Trophoblast cell (in vitro differentiated cells and primary cell): ENCODE measurements at regions not wholly inside any gene's neighbourhood (a gene's known extent, or its start where the extent isn't known, plus 50 kb on each side); places are given as distances from the start of the nearest gene placed in this dataset.
"Not testable (repeated sequence)": the region's sequence is repeated elsewhere in the genome, so short reads cannot be mapped to it uniquely, and the experiment has no call there.

Experiments used
- DNase-seq, 2 donors: peaks; one replicate each; pipeline ENCODE4 v3.0.0-alpha.2; 2016
- H2AFZ ChIP-seq: 2 replicates; pipeline ENCODE4 v1.6.1; 2013; ENCODE audit warnings: low read length, moderate library complexity, mild to moderate bottlenecking; ENCODE audit not compliant: insufficient read depth, poor library complexity
- H2AK5ac ChIP-seq: 2 replicates; pipeline ENCODE4 v1.6.1; 2013; ENCODE audit warnings: mild to moderate bottlenecking, low read length
- H2BK120ac ChIP-seq: 2 replicates; pipeline ENCODE4 v1.6.1; 2013; ENCODE audit warnings: low read length, mild to moderate bottlenecking, moderate library complexity; ENCODE audit not compliant: insufficient read depth, poor library complexity
- H2BK12ac ChIP-seq: 2 replicates; pipeline ENCODE4 v1.6.1; 2013; ENCODE audit warnings: mild to moderate bottlenecking, low read length, moderate library complexity
- H2BK5ac ChIP-seq: 2 replicates; pipeline ENCODE4 v1.6.1; 2013; ENCODE audit warnings: low read length, low read depth, moderate library complexity, mild to moderate bottlenecking; ENCODE audit not compliant: poor library complexity
- H3K14ac ChIP-seq: 2 replicates; pipeline ENCODE4 v1.6.1; 2013; ENCODE audit warnings: mild to moderate bottlenecking, low read length
- H3K18ac ChIP-seq: 2 replicates; pipeline ENCODE4 v1.6.1; 2013; ENCODE audit warnings: mild to moderate bottlenecking, low read length
- H3K23ac ChIP-seq: 2 replicates; pipeline ENCODE4 v1.6.1; 2013; ENCODE audit warnings: low read length
- H3K27ac ChIP-seq: 2 replicates; pipeline ENCODE4 v1.5.1; 2013; ENCODE audit warnings: low read depth, mild to moderate bottlenecking, inconsistent platforms, low read length, moderate library complexity
- H3K27me3 ChIP-seq: 2 replicates; pipeline ENCODE4 v1.6.1; 2013; ENCODE audit warnings: inconsistent platforms, mild to moderate bottlenecking, low read length, moderate library complexity; ENCODE audit not compliant: insufficient read depth
- H3K36me3 ChIP-seq, 2 experiments: 1 replicate in 1 of 2; 2 replicates in 1 of 2; pipeline ENCODE4 v1.6.1; 2013; ENCODE audit warnings: low read length in 2 of 2, mild to moderate bottlenecking in 2 of 2, moderate library complexity in 1 of 2; ENCODE audit not compliant: insufficient read depth in 2 of 2, control insufficient read depth in 1 of 2
- H3K4ac ChIP-seq: 2 replicates; pipeline ENCODE4 v1.6.1; 2013; ENCODE audit warnings: low read depth, mild to moderate bottlenecking, low read length, moderate library complexity
- H3K4me1 ChIP-seq, 2 experiments: 1 replicate in 1 of 2; 2 replicates in 1 of 2; pipeline ENCODE4 v1.6.1; 2013; ENCODE audit warnings: low read length in 2 of 2, mild to moderate bottlenecking in 2 of 2, moderate library complexity in 1 of 2; ENCODE audit not compliant: insufficient read depth in 2 of 2, control insufficient read depth in 1 of 2
- H3K4me2 ChIP-seq: 2 replicates; pipeline ENCODE4 v1.6.1; 2013; ENCODE audit warnings: inconsistent platforms, mild to moderate bottlenecking, low read length, moderate library complexity
- H3K4me3 ChIP-seq: 2 replicates; pipeline ENCODE4 v1.5.1; 2013; ENCODE audit warnings: mild to moderate bottlenecking, low read depth, low read length, inconsistent platforms
- H3K79me1 ChIP-seq: one replicate; pipeline ENCODE4 v1.6.1; 2013; ENCODE audit warnings: low read length
- H3K79me2 ChIP-seq: 2 replicates; pipeline ENCODE4 v1.6.1; 2013; ENCODE audit warnings: low read length, mild to moderate bottlenecking; ENCODE audit not compliant: control insufficient read depth, insufficient read depth, poor library complexity
- H3K9ac ChIP-seq: 2 replicates; pipeline ENCODE4 v1.6.1; 2013; ENCODE audit warnings: mild to moderate bottlenecking, low read length
- H3K9me3 ChIP-seq: 2 replicates; pipeline ENCODE4 v1.6.1; 2013; ENCODE audit warnings: low read depth, mild to moderate bottlenecking, control low read depth, inconsistent platforms, low read length; ENCODE audit not compliant: insufficient read depth
- H4K12ac ChIP-seq: 2 replicates; pipeline ENCODE4 v1.6.1; 2013; ENCODE audit warnings: low read depth, mild to moderate bottlenecking, low read length, moderate library complexity
- H4K8ac ChIP-seq: 2 replicates; pipeline ENCODE4 v1.6.1; 2013; ENCODE audit warnings: low read depth, mild to moderate bottlenecking, low read length, moderate library complexity
- H4K91ac ChIP-seq: one replicate; pipeline ENCODE4 v1.6.1; 2013; ENCODE audit warnings: low read depth, mild to moderate bottlenecking, low read length, moderate library complexity
- WGBS: extraction: QIAGEN DNeasy Blood & Tissue Kit; methylation state at CpG from one replicate; pipeline ENCODE4 v1.1.7; 2013; ENCODE audit warnings: missing lambda C conversion rate; ENCODE audit not compliant: insufficient read length, insufficient coverage; ENCODE audit errors: extremely low coverage; 5-methylcytosine and 5-hydroxymethylcytosine counted together

GRCh38 chr7:157476654-157477549 is 140.1 kb downstream of the DNAJB6 start:
- no peak overlapping the region for H2AFZ ChIP-seq
- H3K27me3 ChIP-seq, result no peaks in the 10 kb centered on the region
- no CpG with 5 or more reads among the region's 17 CpGs for WGBS
- H3K18ac ChIP-seq, result no peak overlapping the region
- DNase-seq, result no peak
- no peak overlapping the region for H2BK5ac ChIP-seq
- H3K9me3 ChIP-seq, result peaks cover 20% of the 10 kb centered on the region
- H2BK120ac ChIP-seq, result no peak overlapping the region
- no peak overlapping the region for H4K91ac ChIP-seq
- H3K36me3 ChIP-seq, result no peaks in the 10 kb centered on the region
- no peak overlapping the region for H4K12ac ChIP-seq
- H3K4me2 ChIP-seq, result no peak overlapping the region
- no peak overlapping the region for H3K9ac ChIP-seq
- H2AK5ac ChIP-seq, result no peak overlapping the region
- no peak overlapping the region for H3K23ac ChIP-seq
- H3K4me1 ChIP-seq, result no peaks in the 10 kb centered on the region
- no peak overlapping the region for H4K8ac ChIP-seq
- no peaks in the 10 kb centered on the region for H3K79me2 ChIP-seq
- H3K27ac ChIP-seq, result no peak overlapping the region
- H3K14ac ChIP-seq, result no peak overlapping the region
- H3K4ac ChIP-seq, result no peak overlapping the region
- no peak overlapping the region for H3K4me3 ChIP-seq
- H3K79me1 ChIP-seq, result no peaks in the 10 kb centered on the region
- H2BK12ac ChIP-seq, result no peak overlapping the region

- Histone ChIP-seq H2BK5ac (no peak overlapping the region), H3K79me1 (no peaks in the 10 kb centered on the region), H3K4me2 (no peak overlapping the region), H3K79me2 (no peaks in the 10 kb centered on the region), H3K18ac (no peak overlapping the region), H3K4me3 (no peak overlapping the region), H4K12ac (no peak overlapping the region), H3K27ac (no peak overlapping the region), H3K27me3 (no peaks in the 10 kb centered on the region), H3K14ac (no peak overlapping the region), H3K4ac (no peak overlapping the region), H3K36me3 (no peaks in the 10 kb centered on the region), H4K91ac (no peak overlapping the region), H3K23ac (no peak overlapping the region), H4K8ac (no peak overlapping the region), H3K9me3 (peaks cover 24% of the 10 kb centered on the region), H2BK12ac (no peak overlapping the region), H2AK5ac (no peak overlapping the region), H3K4me1 (no peaks in the 10 kb centered on the region), H2AFZ (no peak overlapping the region), H2BK120ac (no peak overlapping the region), H3K9ac (no peak overlapping the region)
- DNase-seq, result no peak
- WGBS, result no CpG with 5 or more reads among the region's 20 CpGs
These were observed 140.9 kb downstream of the DNAJB6 start for GRCh38 chr7:157477550-157478212.

GRCh38 chr7:157478611-157479010 is 141.8 kb downstream of the DNAJB6 start:
- H2AFZ ChIP-seq, H4K8ac ChIP-seq, H3K14ac ChIP-seq, H3K79me2 ChIP-seq, H3K79me1 ChIP-seq, H3K4me3 ChIP-seq, H3K4ac ChIP-seq, H2BK5ac ChIP-seq, H3K27me3 ChIP-seq, H2BK120ac ChIP-seq, H2AK5ac ChIP-seq, H3K9ac ChIP-seq, H3K23ac ChIP-seq, H4K91ac ChIP-seq, DNase-seq, H3K4me2 ChIP-seq, H3K27ac ChIP-seq, H3K4me1 ChIP-seq, H3K36me3 ChIP-seq, H4K12ac ChIP-seq, H3K18ac ChIP-seq, H2BK12ac ChIP-seq: not testable (repeated sequence)
- no CpG with 5 or more reads among the region's 13 CpGs for WGBS
- peaks cover 23% of the 10 kb centered on the region for H3K9me3 ChIP-seq

GRCh38 chr7:157479326-157479725 is 142.5 kb downstream of the DNAJB6 start:
- no peaks in the 10 kb centered on the region for H3K79me1 ChIP-seq
- H3K4me1 ChIP-seq, result no peaks in the 10 kb centered on the region
- H2BK12ac ChIP-seq, result no peak overlapping the region
- no peak overlapping the region for H3K14ac ChIP-seq
- no peak overlapping the region for H3K9ac ChIP-seq
- H3K23ac ChIP-seq, result no peak overlapping the region
- H3K18ac ChIP-seq, result no peak overlapping the region
- H3K4me3 ChIP-seq, result no peak overlapping the region
- H3K79me2 ChIP-seq, result no peaks in the 10 kb centered on the region
- H3K27ac ChIP-seq, result no peak overlapping the region
- H3K9me3 ChIP-seq, result peaks cover 23% of the 10 kb centered on the region
- H3K4me2 ChIP-seq, result no peak overlapping the region
- no peak for DNase-seq
- no peaks in the 10 kb centered on the region for H3K27me3 ChIP-seq
- no CpG with 5 or more reads among the region's 15 CpGs for WGBS
- no peak overlapping the region for H4K8ac ChIP-seq
- H2AFZ ChIP-seq, result no peak overlapping the region
- H4K91ac ChIP-seq, result no peak overlapping the region
- no peak overlapping the region for H4K12ac ChIP-seq
- H2BK120ac ChIP-seq, result no peak overlapping the region
- H3K36me3 ChIP-seq, result no peaks in the 10 kb centered on the region
- H2BK5ac ChIP-seq, result no peak overlapping the region
- no peak overlapping the region for H3K4ac ChIP-seq
- H2AK5ac ChIP-seq, result no peak overlapping the region
